Stomach (tissue), 8 donors: ENCODE measurements at regions not wholly inside any gene's neighbourhood (a gene's known extent, or its start where the extent isn't known, plus 50 kb on each side); places are given as distances from the start of the nearest gene placed in this dataset.

Experiments used
- DNase-seq, 2 donors: peaks; one replicate each; pipeline versions ENCODE4 v3.0.0 to v3.0.0-alpha.2; 2013 to 2019
- H3K27ac ChIP-seq, 5 donors: fragments of 200-600 bp in 4 of 5; sonication (generic) in 4 of 5; one replicate each; pipeline ENCODE4 v1.5.1; 2013 to 2019; ENCODE audit warnings: mild to moderate bottlenecking in 1 of 5, moderate library complexity in 1 of 5
- H3K27me3 ChIP-seq, 3 donors: fragments of 200-600 bp; sonication (generic); one replicate each; pipeline ENCODE4 v1.5.1; 2017 to 2019; ENCODE audit warnings: mixed run types in 1 of 3
- H3K36me3 ChIP-seq, 4 donors: fragments of 200-600 bp; sonication (generic); 1 replicate in 3 of 4; 2 replicates in 1 of 4; pipeline ENCODE4 v1.5.1; 2016 to 2019
- H3K4me1 ChIP-seq, 4 donors: fragments of 200-600 bp; sonication (generic); one replicate each; pipeline ENCODE4 v1.5.1; 2016 to 2019
- H3K4me3 ChIP-seq, 4 donors: fragments of 200-600 bp; sonication (generic) in 3 of 4; one replicate each; pipeline ENCODE4 v1.5.1; 2016 to 2019; ENCODE audit warnings: mild to moderate bottlenecking in 1 of 4
- H3K9me3 ChIP-seq, 4 donors: fragments of 200-600 bp; sonication (generic); one replicate each; pipeline ENCODE4 v1.5.1; 2016 to 2019
- EP300 ChIP-seq: sonication (generic); formaldehyde crosslinking; IDR thresholded peaks from one replicate; pipeline ENCODE4 v1.6.1; 2017; ENCODE audit warnings: antibody characterized with exemption
- POLR2A ChIP-seq, 4 donors: fragments of 450-650 bp; IDR thresholded peaks; one replicate each; pipeline ENCODE4 v1.6.1; 2016; ENCODE audit warnings: antibody characterized with exemption in 4 of 4, control low read depth in 2 of 4, mild to moderate bottlenecking in 1 of 4, moderate library complexity in 1 of 4
- POLR2AphosphoS5 ChIP-seq, 3 donors: sonication (generic); formaldehyde crosslinking; IDR thresholded peaks; one replicate each; pipeline ENCODE4 v1.6.1; 2016; ENCODE audit warnings: antibody characterized with exemption in 3 of 3
- WGBS, 5 donors: extraction: QIAGEN DNeasy Blood & Tissue Kit in 3 of 5; methylation state at CpG; one replicate each; pipeline versions ENCODE4 v1.1.5 to v1.1.7; 2013 to 2018; 5-methylcytosine and 5-hydroxymethylcytosine counted together
- intact Hi-C: fragments of 100-400 bp; cut with DNase I; formaldehyde crosslinking; loops from one replicate; pipeline ENCODE4 v1.15.1; 2023; ENCODE audit warnings: low total_unique reads
- TF ChIP-seq, protein P1 (sequence below), 7 experiments: fragments of 450-650 bp in 4 of 7; fragments of 200-600 bp in 3 of 7; sonication (generic) in 3 of 7; IDR thresholded peaks; one replicate each; pipeline ENCODE4 v1.5.1; 2016 to 2019; ENCODE audit warnings: antibody characterized with exemption in 7 of 7, control low read depth in 2 of 7, mild to moderate bottlenecking in 1 of 7
- donor health status: healthy with polysubstance abuse.
- donor health status: Bipolar disorder and iron deficiency.
- donor health status: healthy.

- intact Hi-C loops = no loop called here
- peaks cover 0 to 7% (median 0%) of the 10 kb centered on the region in 4 donors for H3K9me3 ChIP-seq
- no peak overlapping the region for H3K27ac ChIP-seq
- H3K4me3 ChIP-seq = no peak overlapping the region
- 82 to 92% (median 86%) methylated on average over 7 of the region's 7 CpGs for WGBS, 5 donors
- H3K27me3 ChIP-seq = no peaks in the 10 kb centered on the region
- peaks cover 0 to 4% (median under 1%) of the 10 kb centered on the region in 4 donors for H3K4me1 ChIP-seq
- TF ChIP-seq, protein P1, sequence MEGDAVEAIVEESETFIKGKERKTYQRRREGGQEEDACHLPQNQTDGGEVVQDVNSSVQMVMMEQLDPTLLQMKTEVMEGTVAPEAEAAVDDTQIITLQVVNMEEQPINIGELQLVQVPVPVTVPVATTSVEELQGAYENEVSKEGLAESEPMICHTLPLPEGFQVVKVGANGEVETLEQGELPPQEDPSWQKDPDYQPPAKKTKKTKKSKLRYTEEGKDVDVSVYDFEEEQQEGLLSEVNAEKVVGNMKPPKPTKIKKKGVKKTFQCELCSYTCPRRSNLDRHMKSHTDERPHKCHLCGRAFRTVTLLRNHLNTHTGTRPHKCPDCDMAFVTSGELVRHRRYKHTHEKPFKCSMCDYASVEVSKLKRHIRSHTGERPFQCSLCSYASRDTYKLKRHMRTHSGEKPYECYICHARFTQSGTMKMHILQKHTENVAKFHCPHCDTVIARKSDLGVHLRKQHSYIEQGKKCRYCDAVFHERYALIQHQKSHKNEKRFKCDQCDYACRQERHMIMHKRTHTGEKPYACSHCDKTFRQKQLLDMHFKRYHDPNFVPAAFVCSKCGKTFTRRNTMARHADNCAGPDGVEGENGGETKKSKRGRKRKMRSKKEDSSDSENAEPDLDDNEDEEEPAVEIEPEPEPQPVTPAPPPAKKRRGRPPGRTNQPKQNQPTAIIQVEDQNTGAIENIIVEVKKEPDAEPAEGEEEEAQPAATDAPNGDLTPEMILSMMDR (IDR thresholded peaks at IDR 0.05) = no peak
- TF ChIP-seq POLR2AphosphoS5 (IDR thresholded peaks at IDR 0.05) = no peak
- H3K36me3 ChIP-seq = no peaks in the 10 kb centered on the region
- no peak for DNase-seq
Observed at GRCh38 chr10:113967126-113967525, 76.5 kb upstream of the ADRB1 start.

DNA sequence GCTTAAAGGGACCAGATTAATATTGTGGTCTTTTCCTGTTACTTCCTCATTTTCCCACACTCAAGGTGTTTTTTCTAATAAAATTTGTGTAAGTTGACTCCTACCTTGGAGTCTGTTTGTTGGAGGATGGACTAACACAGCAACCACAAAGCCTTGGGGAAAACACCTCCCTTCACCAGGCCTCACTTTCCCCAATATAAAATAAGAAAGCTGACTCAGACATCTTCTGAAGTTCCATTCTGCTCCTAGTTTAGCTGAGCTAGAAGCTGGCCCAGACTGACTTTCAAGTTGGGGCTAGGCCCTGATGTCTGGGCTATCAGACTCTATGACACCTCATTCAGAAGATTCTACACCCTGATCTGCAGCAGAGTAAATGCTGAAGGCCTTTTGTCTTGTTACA, 73.0 kb upstream of the ADRB1 start:
- no peaks in the 10 kb centered on the region for H3K36me3 ChIP-seq
- DNase-seq = no peak
- no peak overlapping the region for H3K4me3 ChIP-seq
- H3K9me3 ChIP-seq = peaks cover 0 to 7% (median 0%) of the 10 kb centered on the region in 4 donors
- no peaks in the 10 kb centered on the region for H3K4me1 ChIP-seq
- H3K27ac ChIP-seq = no peak overlapping the region
- intact Hi-C loops = no loop called here
- TF ChIP-seq EP300 (no peak), POLR2AphosphoS5 (IDR thresholded peaks at IDR 0.05) (no peak), POLR2A (IDR thresholded peaks at IDR 0.05) (no peak)
- TF ChIP-seq, protein P1 (IDR thresholded peaks at IDR 0.05) = no peak
- H3K27me3 ChIP-seq = no peaks in the 10 kb centered on the region

DNA sequence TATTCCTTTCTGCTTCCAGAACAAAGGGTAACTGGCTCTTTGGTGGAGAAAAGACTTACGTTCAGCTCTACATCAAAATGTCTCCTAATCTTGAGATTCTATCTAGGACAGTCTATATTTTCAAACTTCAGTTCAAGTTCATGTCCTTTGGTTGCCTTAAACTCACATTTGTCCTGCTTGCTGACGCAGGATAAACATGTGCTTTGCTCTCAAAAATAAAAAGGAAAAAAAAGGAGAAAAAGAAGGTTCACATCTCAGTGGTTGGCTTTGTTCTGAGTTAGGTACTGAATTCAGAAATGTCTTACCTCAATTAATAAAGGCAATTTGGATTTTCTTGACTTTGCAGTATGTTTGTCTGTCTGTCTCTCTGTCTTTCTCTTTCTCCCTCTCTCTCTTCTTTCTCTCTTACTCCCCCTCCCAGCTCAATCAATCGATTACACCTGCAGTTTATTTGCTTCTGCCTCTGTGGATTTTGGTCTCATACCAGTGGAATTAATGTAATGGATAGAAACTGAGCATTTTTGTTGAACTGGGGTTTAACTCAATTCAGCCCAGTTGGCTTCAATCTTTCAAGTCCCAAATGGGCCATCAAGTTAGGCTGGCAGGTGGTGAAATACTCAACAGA, 72.2 kb upstream of the ADRB1 start:
- no peak for DNase-seq
- Histone ChIP-seq H3K9me3 (peaks cover 0 to 7% (median 0%) of the 10 kb centered on the region in 4 donors), H3K27me3 (no peaks in the 10 kb centered on the region), H3K36me3 (no peaks in the 10 kb centered on the region), H3K4me1 (no peaks in the 10 kb centered on the region), H3K27ac (no peak overlapping the region), H3K4me3 (no peak overlapping the region)
- TF ChIP-seq, protein P1 (IDR thresholded peaks at IDR 0.05) = no peak
- WGBS, 5 donors = 85 to 95% (median 89%) methylated on average over 3 of the region's 3 CpGs
- intact Hi-C loops = no loop called here

GRCh38 chr10:113977174-113977573, 66.5 kb upstream of the ADRB1 start:
- H3K4me3 ChIP-seq = no peak overlapping the region
- H3K9me3 ChIP-seq = no peaks in the 10 kb centered on the region
- H3K27me3 ChIP-seq = no peaks in the 10 kb centered on the region
- 93 to 96% (median 94%) methylated on average over 7 of the region's 7 CpGs for WGBS, 5 donors
- DNase-seq = no peak
- peaks cover 0 to 3% (median under 1%) of the 10 kb centered on the region in 4 donors for H3K4me1 ChIP-seq
- H3K27ac ChIP-seq = no peak overlapping the region
- no peaks in the 10 kb centered on the region for H3K36me3 ChIP-seq
- intact Hi-C loops = no loop called here
- TF ChIP-seq POLR2AphosphoS5 (IDR thresholded peaks at IDR 0.05) = no peak

DNA sequence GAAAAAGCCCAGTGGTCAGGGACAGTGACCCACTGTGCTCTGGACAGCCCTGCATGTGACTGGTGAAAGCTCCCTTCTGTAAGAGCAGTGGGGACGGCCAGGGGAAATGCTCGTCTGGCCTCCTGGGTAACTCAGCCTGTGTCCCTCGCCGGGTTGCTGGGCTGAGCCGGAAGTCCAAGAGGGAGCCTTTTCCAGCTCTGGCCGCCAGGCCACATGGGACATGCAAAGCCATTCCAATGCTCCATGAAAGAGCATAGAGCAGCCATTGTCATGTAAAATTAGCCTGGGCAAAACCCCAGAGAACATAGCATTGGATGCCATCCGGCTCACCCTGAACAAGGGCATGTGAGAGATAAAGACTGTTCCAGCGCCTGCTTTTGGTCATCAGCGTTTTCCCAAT, 64.9 kb upstream of the ADRB1 start:
- Histone ChIP-seq H3K9me3 (no peaks in the 10 kb centered on the region), H3K36me3 (no peaks in the 10 kb centered on the region), H3K4me1 (peaks cover 11 to 16% (median 13%) of the 10 kb centered on the region in 4 donors), H3K4me3 (no peak overlapping the region), H3K27ac (no peak overlapping the region), H3K27me3 (no peaks in the 10 kb centered on the region)
- TF ChIP-seq POLR2AphosphoS5 (IDR thresholded peaks at IDR 0.05) (no peak), EP300 (no peak), POLR2A (IDR thresholded peaks at IDR 0.05) (no peak)
- TF ChIP-seq, protein P1 (IDR thresholded peaks at IDR 0.05) = no peak
- WGBS, 5 donors = 93 to 96% (median 94%) methylated on average over 7 to 9 of the region's 9 CpGs
- DNase-seq = no peak
- intact Hi-C loops = no loop called here
